ENCODE measurements at regions not wholly inside any gene's neighbourhood (a gene's known extent, or its start where the extent isn't known, plus 50 kb on each side); places are given as distances from the start of the nearest gene placed in this dataset.

DNA sequence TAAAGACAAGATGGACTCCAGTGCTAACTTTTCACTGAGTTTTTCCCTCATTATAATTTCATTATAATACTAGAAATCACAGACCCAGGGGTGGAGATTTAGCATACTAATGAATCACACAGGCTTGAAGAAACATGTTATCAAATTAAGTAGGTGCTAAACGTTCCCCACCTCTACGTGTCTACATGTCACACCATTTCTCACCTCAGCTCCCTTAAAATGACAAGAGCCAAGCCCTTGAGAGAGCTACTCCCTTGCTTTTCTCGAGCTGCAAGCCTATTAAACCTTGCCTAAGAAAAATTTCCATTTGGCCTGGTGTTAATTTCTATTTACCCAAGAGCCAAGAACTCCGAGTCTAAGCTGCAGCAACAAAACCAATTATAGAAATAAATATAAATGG is 396.3 kb upstream of the NEGR1 start:
- H3K27ac ChIP-seq = no peak overlapping the region
- TF ChIP-seq ZFX (IDR thresholded peaks at IDR 0.05; ENCODE audit: borderline replicate concordance) = no peak
- TF ChIP-seq, protein P1, sequence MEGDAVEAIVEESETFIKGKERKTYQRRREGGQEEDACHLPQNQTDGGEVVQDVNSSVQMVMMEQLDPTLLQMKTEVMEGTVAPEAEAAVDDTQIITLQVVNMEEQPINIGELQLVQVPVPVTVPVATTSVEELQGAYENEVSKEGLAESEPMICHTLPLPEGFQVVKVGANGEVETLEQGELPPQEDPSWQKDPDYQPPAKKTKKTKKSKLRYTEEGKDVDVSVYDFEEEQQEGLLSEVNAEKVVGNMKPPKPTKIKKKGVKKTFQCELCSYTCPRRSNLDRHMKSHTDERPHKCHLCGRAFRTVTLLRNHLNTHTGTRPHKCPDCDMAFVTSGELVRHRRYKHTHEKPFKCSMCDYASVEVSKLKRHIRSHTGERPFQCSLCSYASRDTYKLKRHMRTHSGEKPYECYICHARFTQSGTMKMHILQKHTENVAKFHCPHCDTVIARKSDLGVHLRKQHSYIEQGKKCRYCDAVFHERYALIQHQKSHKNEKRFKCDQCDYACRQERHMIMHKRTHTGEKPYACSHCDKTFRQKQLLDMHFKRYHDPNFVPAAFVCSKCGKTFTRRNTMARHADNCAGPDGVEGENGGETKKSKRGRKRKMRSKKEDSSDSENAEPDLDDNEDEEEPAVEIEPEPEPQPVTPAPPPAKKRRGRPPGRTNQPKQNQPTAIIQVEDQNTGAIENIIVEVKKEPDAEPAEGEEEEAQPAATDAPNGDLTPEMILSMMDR (IDR thresholded peaks at IDR 0.05) = no peak

DNA sequence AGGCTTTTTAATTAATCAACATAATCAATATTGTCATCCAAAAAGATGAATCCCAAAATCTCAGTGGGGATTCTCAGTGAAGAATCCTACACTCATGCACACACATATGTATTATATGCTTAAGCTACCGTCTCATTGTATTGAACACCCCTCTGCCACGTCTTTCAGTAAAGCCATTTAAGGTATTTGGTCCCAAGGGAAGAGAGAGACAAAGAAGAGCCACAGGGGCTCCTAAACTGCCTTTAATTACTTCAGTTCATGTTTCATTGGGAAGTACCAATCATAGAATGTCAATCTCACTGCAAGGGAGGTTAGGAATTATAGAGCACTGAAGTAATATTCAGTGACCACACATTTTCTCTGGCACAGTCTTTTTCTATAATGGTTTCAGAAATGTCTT is 388.6 kb upstream of the NEGR1 start:
- H3K27ac ChIP-seq = no peak overlapping the region
- TF ChIP-seq, protein P1 (IDR thresholded peaks at IDR 0.05) = no peak
- TF ChIP-seq ZFX (IDR thresholded peaks at IDR 0.05; ENCODE audit: borderline replicate concordance) = no peak

DNA sequence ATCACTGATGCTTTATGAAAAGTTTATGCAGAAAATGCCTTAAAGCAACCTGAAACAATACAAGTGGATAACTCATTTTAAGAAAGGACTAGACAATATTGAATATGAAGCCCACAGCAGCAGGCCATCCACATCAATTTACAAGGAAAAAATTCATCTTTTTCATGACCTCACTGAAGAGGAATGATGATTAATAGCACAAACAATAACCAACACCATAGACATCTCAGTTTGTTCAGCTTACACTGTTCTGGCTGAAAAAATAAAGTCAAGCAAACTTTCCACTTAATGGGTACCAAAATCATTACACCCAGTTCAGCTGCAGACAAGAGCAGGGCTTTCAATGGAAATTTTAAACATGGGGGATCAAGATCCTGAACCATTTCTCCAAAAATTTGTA is 380.6 kb upstream of the NEGR1 start:
- H3K27ac ChIP-seq = no peak overlapping the region
- TF ChIP-seq, protein P1 (IDR thresholded peaks at IDR 0.05) = no peak
- no peak for TF ChIP-seq ZFX (IDR thresholded peaks at IDR 0.05; ENCODE audit: borderline replicate concordance)

DNA sequence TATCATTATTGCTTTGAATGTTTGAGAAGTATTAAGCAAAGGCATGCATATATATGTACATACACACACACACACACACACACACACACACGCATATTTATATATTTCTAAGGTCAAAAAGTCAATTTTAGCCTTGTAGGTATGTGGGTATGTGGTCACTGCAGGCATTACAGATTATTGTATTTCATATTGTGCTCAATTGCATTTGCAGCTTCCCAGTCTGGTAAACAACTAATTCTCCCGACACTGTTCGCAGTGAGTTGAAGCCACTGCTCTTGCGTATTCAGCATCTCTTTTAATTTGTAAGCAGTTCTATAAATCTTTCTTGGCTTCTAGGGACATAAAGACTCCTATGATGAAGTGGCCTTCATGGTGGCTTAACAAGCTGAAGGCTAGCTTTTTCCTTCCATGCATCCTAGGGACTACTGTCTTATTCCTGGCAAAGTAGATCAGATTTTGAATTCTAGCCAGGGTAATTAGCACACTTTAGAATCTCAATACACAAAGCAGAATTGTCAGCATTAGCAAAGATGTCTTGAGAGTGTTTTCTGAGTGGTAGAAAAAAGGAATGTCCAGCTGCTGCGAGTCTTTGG is 368.6 kb upstream of the NEGR1 start:
- no peak for TF ChIP-seq ZFX (IDR thresholded peaks at IDR 0.05; ENCODE audit: borderline replicate concordance)
- TF ChIP-seq, protein P1 (IDR thresholded peaks at IDR 0.05) = no peak
- H3K27ac ChIP-seq = no peak overlapping the region

DNA sequence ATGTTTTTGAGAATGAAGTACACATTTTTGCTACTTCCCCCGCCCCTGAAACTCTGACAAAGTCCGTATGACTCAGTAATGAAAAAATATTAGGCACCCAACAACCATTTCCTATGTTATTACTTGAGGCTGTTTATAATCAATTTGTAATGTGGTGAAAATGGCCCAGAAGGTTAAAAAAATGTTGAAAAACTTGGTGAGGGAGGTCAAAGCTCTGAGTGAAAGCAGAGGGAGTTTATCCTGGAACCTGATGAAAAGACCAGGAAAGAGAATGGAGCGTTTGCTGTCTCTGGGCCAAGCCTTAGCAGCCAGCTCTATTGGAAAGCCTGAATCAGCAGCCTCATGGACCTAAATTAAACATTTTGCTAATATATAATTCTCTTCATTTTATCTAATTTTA is 367.7 kb upstream of the NEGR1 start:
- no peak overlapping the region for H3K27ac ChIP-seq
- TF ChIP-seq ZFX (IDR thresholded peaks at IDR 0.05; ENCODE audit: borderline replicate concordance) = no peak
- TF ChIP-seq, protein P1 (IDR thresholded peaks at IDR 0.05) = no peak

DNA sequence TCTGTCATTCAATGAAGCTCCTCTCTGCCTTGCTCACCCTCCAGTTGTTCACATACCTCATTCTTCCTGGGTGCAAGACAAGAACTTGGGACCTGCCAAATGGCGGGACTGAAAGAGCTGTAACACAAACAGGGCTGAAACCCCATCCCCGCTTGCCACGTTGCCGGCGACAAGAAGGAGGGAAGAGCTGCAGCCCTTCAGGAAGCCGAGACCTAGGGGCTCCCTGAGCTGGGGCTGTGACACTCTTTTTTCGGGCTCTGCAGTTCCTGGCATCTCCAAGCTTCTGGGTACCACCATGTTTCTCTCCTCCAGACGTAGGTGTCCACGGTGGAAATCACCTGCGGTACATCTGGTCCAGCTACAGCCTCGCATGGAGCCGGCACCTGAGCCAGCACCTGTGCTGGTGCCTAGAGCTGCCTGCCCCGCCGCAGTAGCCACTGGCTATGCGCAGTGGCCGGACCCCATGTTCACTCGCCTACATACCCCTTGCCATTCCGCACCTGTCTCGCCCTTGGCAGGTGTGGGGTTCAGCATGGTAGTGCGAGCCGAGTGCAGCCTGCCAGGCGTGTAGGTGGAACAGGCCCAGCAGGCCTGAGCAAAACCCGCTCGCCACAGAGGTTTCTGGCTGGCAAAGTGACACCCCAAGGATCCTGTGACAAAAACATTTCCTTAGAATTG is 367.0 kb upstream of the NEGR1 start:
- no peak for TF ChIP-seq ZFX (IDR thresholded peaks at IDR 0.05; ENCODE audit: borderline replicate concordance)
- TF ChIP-seq, protein P1 (IDR thresholded peaks at IDR 0.05) = no peak
- no peak overlapping the region for H3K27ac ChIP-seq

DNA sequence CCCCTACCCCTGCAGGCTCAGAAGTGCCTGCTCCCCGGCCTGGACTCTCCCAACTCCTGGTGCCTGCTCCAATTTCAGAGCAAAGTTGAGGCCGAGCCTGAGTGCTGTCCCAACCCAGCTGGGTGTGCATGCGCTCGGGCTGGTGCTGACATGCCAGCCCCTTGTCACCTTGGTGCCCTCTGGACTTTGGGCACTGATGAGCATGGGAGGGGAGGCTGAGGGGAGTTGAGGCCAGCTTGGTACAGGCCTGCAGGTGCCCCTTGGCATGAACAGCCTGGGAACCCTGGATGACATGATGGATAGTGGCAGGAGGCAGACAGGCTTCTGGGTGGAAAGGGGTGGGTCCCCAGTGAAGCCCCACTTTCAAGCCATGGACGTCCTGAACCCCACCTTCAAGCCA is 366.1 kb upstream of the NEGR1 start:
- no peak overlapping the region for H3K27ac ChIP-seq
- TF ChIP-seq ZFX (IDR thresholded peaks at IDR 0.05; ENCODE audit: borderline replicate concordance) = no peak
- TF ChIP-seq, protein P1 (IDR thresholded peaks at IDR 0.05) = no peak

Data from 22Rv1 (cell line).